NB4 (cell line): ENCODE measurements at regions not wholly inside any gene's neighbourhood (a gene's known extent, or its start where the extent isn't known, plus 50 kb on each side); places are given as distances from the start of the nearest gene placed in this dataset.

Experiments
- CTCF ChIP-seq: IDR thresholded peaks from one replicate; pipeline ENCODE4 v1.5.1; 2012; ENCODE audit warnings: low read depth, low read length
- MAX ChIP-seq: IDR thresholded peaks from 2 replicates; pipeline ENCODE4 v1.6.1; 2011; ENCODE audit warnings: low read depth, low read length
- POLR2A ChIP-seq: IDR thresholded peaks from 2 replicates; pipeline ENCODE4 v1.6.1; 2011; ENCODE audit warnings: mild to moderate bottlenecking; ENCODE audit not compliant: insufficient read length; ENCODE audit errors: extremely low read depth

GRCh38 chr16:22627043-22627442 lies 116.4 kb downstream of the NPIPB5 start:
- TF ChIP-seq CTCF (no peak), MAX (no peak), POLR2A (no peak)
